H1 (cell line): ENCODE measurements at regions not wholly inside any gene's neighbourhood (a gene's known extent, or its start where the extent isn't known, plus 50 kb on each side); places are given as distances from the start of the nearest gene placed in this dataset.

Experiments used
- CTCF ChIA-PET: fragments of 300-600 bp; sonication (Branson Sonifier 250); formaldehyde crosslinking; loops from one replicate; lab custom pipeline; 2021; ENCODE audit not compliant: partially characterized antibody; lab: Charles Lee
- POLR2A ChIA-PET: fragments of 300-600 bp; sonication (Branson Sonifier 250); formaldehyde crosslinking; loops from one replicate; lab custom pipeline; 2021; ENCODE audit warnings: inconsistent platforms; ENCODE audit not compliant: partially characterized antibody; lab: Charles Lee
- DNase-seq, 2 experiments: peaks; one replicate each; pipeline versions ENCODE4 v3.0.0 to v3.0.0-alpha.2; 2010 to 2022; ENCODE audit warnings: low spot score in 2 of 2, low read depth in 1 of 2, mixed read lengths in 1 of 2
- FAIRE-seq: peaks from 2 replicates; lab custom pipeline; 2011; peaks lifted over from hg19 to GRCh38; lab: Jason Lieb, UNC
- H2AFZ ChIP-seq: 2 replicates; pipeline ENCODE4 v1.8.1; 2012; ENCODE audit warnings: low read length, inconsistent platforms
- H2AK5ac ChIP-seq: 2 replicates; pipeline ENCODE4 v1.6.1; 2013; ENCODE audit warnings: low read depth, low read length
- H2BK120ac ChIP-seq: replicated peaks from 2 replicates; pipeline ENCODE3; 2013; ENCODE audit warnings: low read depth, low read length, inconsistent platforms
- H2BK12ac ChIP-seq: 2 replicates; pipeline ENCODE4 v1.6.1; 2013; ENCODE audit warnings: low read depth, low read length
- H2BK15ac ChIP-seq: 2 replicates; pipeline ENCODE4 v1.6.1; 2013; ENCODE audit warnings: low read length
- H2BK20ac ChIP-seq: 2 replicates; pipeline ENCODE4 v1.6.1; 2013; ENCODE audit warnings: low read length
- H2BK5ac ChIP-seq: 2 replicates; pipeline ENCODE4 v1.6.1; 2013; ENCODE audit warnings: low read depth, low read length
- H3K14ac ChIP-seq: 2 replicates; pipeline ENCODE4 v1.6.1; 2013; ENCODE audit warnings: inconsistent platforms; ENCODE audit not compliant: insufficient read length
- H3K18ac ChIP-seq: 2 replicates; pipeline ENCODE4 v1.6.1; 2013; ENCODE audit warnings: low read length; ENCODE audit errors: extremely low read depth
- H3K23ac ChIP-seq: 2 replicates; pipeline ENCODE4 v1.6.1; 2013; ENCODE audit warnings: inconsistent platforms; ENCODE audit not compliant: insufficient read length
- H3K23me2 ChIP-seq: 2 replicates; pipeline ENCODE4 v1.6.1; 2013; ENCODE audit warnings: low read depth, low read length
- H3K27ac ChIP-seq: 2 replicates; pipeline ENCODE4 v1.6.1; 2011; ENCODE audit warnings: low read depth, low read length, inconsistent platforms
- H3K27me3 ChIP-seq, 4 experiments: replicated peaks in 1 of 4; 1 replicate in 1 of 4; 2 replicates in 3 of 4; pipeline versions ENCODE4 v1.6.1 to v1.8.1; 2011 to 2013; ENCODE audit warnings: low read length in 3 of 4, mild to moderate bottlenecking in 3 of 4, inconsistent platforms in 2 of 4, mixed read lengths in 2 of 4, moderate library complexity in 1 of 4; ENCODE audit not compliant: control insufficient read depth in 3 of 4, insufficient read depth in 3 of 4; ENCODE audit errors: extremely low read depth in 1 of 4
- H3K36me3 ChIP-seq, 4 experiments: 2 replicates each; pipeline versions ENCODE4 v1.6.1 to v1.8.1; 2011 to 2013; ENCODE audit warnings: mild to moderate bottlenecking in 4 of 4, low read length in 3 of 4, moderate library complexity in 2 of 4, control low read depth in 1 of 4, inconsistent platforms in 1 of 4; ENCODE audit not compliant: insufficient read depth in 4 of 4, control insufficient read depth in 2 of 4
- H3K4ac ChIP-seq: replicated peaks from 2 replicates; pipeline ENCODE3; 2013; ENCODE audit warnings: low read length, low read depth, mixed read lengths, inconsistent platforms; ENCODE audit not compliant: insufficient read length
- H3K4me1 ChIP-seq, 4 experiments: replicated peaks in 1 of 4; 1 replicate in 1 of 4; 2 replicates in 3 of 4; pipeline versions ENCODE4 v1.6.1 to v1.8.1; 2011 to 2013; ENCODE audit warnings: low read length in 3 of 4, inconsistent platforms in 2 of 4, mixed read lengths in 1 of 4; ENCODE audit not compliant: insufficient read depth in 4 of 4, control insufficient read depth in 3 of 4
- H3K4me2 ChIP-seq, 2 experiments: 2 replicates each; pipeline versions ENCODE4 v1.6.1 to v1.8.1; 2011 to 2013; ENCODE audit warnings: low read depth in 2 of 2, low read length in 2 of 2, control low read depth in 1 of 2, inconsistent platforms in 1 of 2, mild to moderate bottlenecking in 1 of 2; ENCODE audit not compliant: insufficient read depth in 1 of 2
- H3K4me3 ChIP-seq, 4 experiments: fragments of 200-600, 300-600 bp in 1 of 4; sonication (generic), shearing (Covaris generic), sonication (Bioruptor Twin) in 1 of 4; 2 replicates each; pipeline versions ENCODE4 v1.5.1 to v1.8.1; 2011 to 2016; ENCODE audit warnings: low read length in 4 of 4, low read depth in 3 of 4, control low read depth in 2 of 4, inconsistent platforms in 2 of 4, mild to moderate bottlenecking in 2 of 4, mixed read lengths in 1 of 4, moderate library complexity in 1 of 4; ENCODE audit not compliant: insufficient read depth in 2 of 4; ENCODE audit errors: extremely low read depth in 1 of 4
- H3K56ac ChIP-seq: replicated peaks from 2 replicates; pipeline ENCODE3; 2013; ENCODE audit warnings: low read depth, mild to moderate bottlenecking, mixed read lengths, low read length, inconsistent platforms; ENCODE audit not compliant: insufficient read length
- H3K79me1 ChIP-seq: 2 replicates; pipeline ENCODE4 v1.6.1; 2013; ENCODE audit warnings: low read depth, low read length, control low read depth
- H3K79me2 ChIP-seq, 2 experiments: 2 replicates each; pipeline versions ENCODE4 v1.6.1 to v1.8.1; 2012 to 2013; ENCODE audit warnings: low read length in 2 of 2, mild to moderate bottlenecking in 2 of 2, inconsistent platforms in 1 of 2; ENCODE audit not compliant: insufficient read depth in 2 of 2, control insufficient read depth in 1 of 2
- H3K9ac ChIP-seq, 4 experiments: replicated peaks in 1 of 4; 1 replicate in 1 of 4; 2 replicates in 3 of 4; pipeline versions ENCODE4 v1.6.1 to v1.8.1; 2011 to 2013; ENCODE audit warnings: low read depth in 3 of 4, low read length in 3 of 4, control low read depth in 2 of 4, mild to moderate bottlenecking in 2 of 4, moderate library complexity in 2 of 4, inconsistent platforms in 1 of 4; ENCODE audit errors: extremely low read depth in 1 of 4
- H3K9me3 ChIP-seq, 2 experiments: 2 replicates each; pipeline versions ENCODE4 v1.6.1 to v1.8.1; 2012 to 2013; ENCODE audit warnings: mild to moderate bottlenecking in 2 of 2, moderate library complexity in 2 of 2, control low read depth in 1 of 2, inconsistent platforms in 1 of 2, low read depth in 1 of 2, low read length in 1 of 2, mixed read lengths in 1 of 2; ENCODE audit not compliant: insufficient read depth in 2 of 2
- H4K20me1 ChIP-seq, 2 experiments: replicated peaks in 1 of 2; 2 replicates each; pipeline versions ENCODE3 to v1.8.1; 2011 to 2013; ENCODE audit warnings: inconsistent platforms in 2 of 2, low read length in 2 of 2, mild to moderate bottlenecking in 1 of 2; ENCODE audit not compliant: insufficient read depth in 2 of 2, control insufficient read depth in 1 of 2
- H4K5ac ChIP-seq: 2 replicates; pipeline ENCODE4 v1.6.1; 2013; ENCODE audit warnings: low read length, low read depth, mixed read lengths, inconsistent platforms; ENCODE audit not compliant: insufficient read length
- H4K8ac ChIP-seq: 2 replicates; pipeline ENCODE4 v1.8.0; 2013; ENCODE audit warnings: mild to moderate bottlenecking, moderate library complexity, low read length, inconsistent platforms; ENCODE audit not compliant: insufficient read depth; ENCODE audit errors: extremely low read depth
- H4K91ac ChIP-seq: replicated peaks from 2 replicates; pipeline ENCODE3; 2013; ENCODE audit warnings: low read length, mixed read lengths, inconsistent platforms; ENCODE audit not compliant: insufficient read length
- ATF3 ChIP-seq: IDR thresholded peaks from 2 replicates; pipeline ENCODE4 v1.6.1; 2011; ENCODE audit warnings: low read depth, mild to moderate bottlenecking, low read length; ENCODE audit not compliant: insufficient read depth
- CEBPB ChIP-seq: IDR thresholded peaks from 2 replicates; pipeline ENCODE4 v1.6.1; 2012; ENCODE audit warnings: low read depth, low read length
- CTCF ChIP-seq, 3 experiments: IDR thresholded peaks; 1 replicate in 2 of 3; 2 replicates in 1 of 3; pipeline versions ENCODE4 v1.5.1 to v1.6.1; 2011; ENCODE audit warnings: low read length in 3 of 3, mild to moderate bottlenecking in 3 of 3, inconsistent platforms in 2 of 3, low read depth in 1 of 3, moderate library complexity in 1 of 3; ENCODE audit not compliant: insufficient read depth in 1 of 3; ENCODE audit errors: control extremely low read depth in 1 of 3
- EZH2 ChIP-seq: fragments of 200-600 bp; sonication (generic); IDR thresholded peaks from 2 replicates; pipeline ENCODE4 v1.7.1; 2012; ENCODE audit warnings: low read depth, mild to moderate bottlenecking, moderate library complexity, low read length, inconsistent platforms; ENCODE audit not compliant: severe bottlenecking
- MAX ChIP-seq: IDR thresholded peaks from 2 replicates; pipeline ENCODE4 v1.6.1; 2012; ENCODE audit warnings: inconsistent platforms
- NRF1 ChIP-seq: IDR thresholded peaks from 2 replicates; pipeline ENCODE4 v1.6.1; 2011; ENCODE audit warnings: mild to moderate bottlenecking, low read depth, low read length, improper control_type of control experiment
- POLR2A ChIP-seq, 2 experiments: IDR thresholded peaks; 1 replicate in 1 of 2; 2 replicates in 1 of 2; pipeline ENCODE4 v1.6.1; 2011; ENCODE audit warnings: low read depth in 2 of 2, low read length in 2 of 2, mild to moderate bottlenecking in 2 of 2; ENCODE audit errors: control extremely low read depth in 1 of 2
- SIN3A ChIP-seq, 2 experiments: IDR thresholded peaks in 1 of 2; conservative IDR thresholded peaks in 1 of 2; 2 replicates each; pipeline ENCODE4 v1.6.1; 2011 to 2012; ENCODE audit warnings: low read length in 2 of 2, improper control_type of control experiment in 1 of 2, low read depth in 1 of 2, mild to moderate bottlenecking in 1 of 2
- SIRT6 ChIP-seq: IDR thresholded peaks from one replicate; pipeline ENCODE4 v1.7.1; 2012; ENCODE audit warnings: low read length, inconsistent platforms
- SP4 ChIP-seq: IDR thresholded peaks from 2 replicates; pipeline ENCODE4 v1.6.1; 2012; ENCODE audit warnings: low read length, inconsistent platforms
- TAF7 ChIP-seq: optimal IDR thresholded peaks from 2 replicates; pipeline ENCODE3; 2011; ENCODE audit warnings: low read depth, mild to moderate bottlenecking, inconsistent platforms, low read length, moderate library complexity, borderline replicate concordance
- TCF12 ChIP-seq: IDR thresholded peaks from 2 replicates; pipeline ENCODE4 v1.6.1; 2011; ENCODE audit warnings: low read depth, mild to moderate bottlenecking, low read length
- WGBS, 2 experiments: shearing (Covaris generic) in 1 of 2; methylation state at CpG; one replicate each; pipeline versions ENCODE4 v1.1.6 to v1.1.7; 2013 to 2015; ENCODE audit warnings: low lambda C conversion rate in 2 of 2, mixed read lengths in 2 of 2, inconsistent platforms in 1 of 2, low coverage in 1 of 2, missing lambda C conversion rate in 1 of 2; ENCODE audit not compliant: insufficient replicate concordance in 2 of 2, insufficient coverage in 1 of 2, insufficient read length in 1 of 2; ENCODE audit errors: extremely low coverage in 1 of 2, missing lambda C conversion rate in 1 of 2; 5-methylcytosine and 5-hydroxymethylcytosine counted together

- Histone ChIP-seq H3K23me2 (no peaks in the 10 kb centered on the region), H3K4me1 (peaks cover 0 to 18% (median 11%) of the 10 kb centered on the region in 4 experiments; a peak in 4 of 7 replicates), H3K79me1 (no peaks in the 10 kb centered on the region), H3K14ac (no peak overlapping the region), H3K36me3 (no peaks in the 10 kb centered on the region), H4K8ac (no peak overlapping the region), H3K4me3 (no peak overlapping the region), H4K91ac (no peak overlapping the region), H3K18ac (no peak overlapping the region), H3K56ac (no peak overlapping the region), H4K20me1 (no peaks in the 10 kb centered on the region), H2BK5ac (no peak overlapping the region), H3K9ac (no peak overlapping the region), H3K27me3 (no peaks in the 10 kb centered on the region), H3K4me2 (no peak overlapping the region), H2BK12ac (no peak overlapping the region), H2AK5ac (no peak overlapping the region), H2BK20ac (no peak overlapping the region), H2BK120ac (no peak overlapping the region), H3K23ac (no peak overlapping the region), H2BK15ac (no peak overlapping the region), H3K9me3 (no peaks in the 10 kb centered on the region), H3K4ac (no peak overlapping the region), H3K27ac (no peak overlapping the region), H4K5ac (no peak overlapping the region), H2AFZ (no peak overlapping the region), H3K79me2 (no peaks in the 10 kb centered on the region)
- ChIA-PET POLR2A (no interaction called here), CTCF (no interaction called here)
- DNase-seq (no peak), FAIRE-seq (no peak)
- WGBS, 2 experiments = 93% methylated on average over 7 of the region's 7 CpGs; no CpG with 5 or more reads in 1 of the 2 experiments
- TF ChIP-seq EZH2 (no peak), SIRT6 (no peak), MAX (no peak), TAF7 (no peak), CTCF (IDR thresholded peaks at IDR 0.05; ENCODE audit: control extremely low read depth in 1 of 3, insufficient read depth in 1 of 3, low read depth in 1 of 3, low read length in 3 of 3) (no peak), SIN3A (conservative IDR thresholded peaks at IDR 0.05 in 1 of 2, IDR thresholded peaks at IDR 0.05 in 1 of 2; ENCODE audit: low read depth in 1 of 2, low read length in 2 of 2) (no peak), TCF12 (no peak), CEBPB (no peak), ATF3 (no peak), POLR2A (IDR thresholded peaks at IDR 0.05; ENCODE audit: control extremely low read depth in 1 of 2, low read depth in 2 of 2, low read length in 2 of 2) (no peak), SP4 (no peak), NRF1 (no peak)
Measured at GRCh38 chr6:87791982-87792381, 89.9 kb upstream of the AKIRIN2 start.
